OCI-LY7 (cell line): ENCODE measurements at regions not wholly inside any gene's neighbourhood (a gene's known extent, or its start where the extent isn't known, plus 50 kb on each side); places are given as distances from the start of the nearest gene placed in this dataset.

Experiments used
- CTCF ChIP-seq: fragments of 200-600 bp; sonication (generic); conservative IDR thresholded peaks from 2 replicates; pipeline ENCODE4 v1.5.1; 2014; ENCODE audit warnings: mild to moderate bottlenecking, antibody characterized with exemption, low read length, moderate library complexity, mixed read lengths
- EZH2phosphoT487 ChIP-seq: fragments of 200-600 bp; sonication (generic); IDR thresholded peaks from 2 replicates; pipeline ENCODE4 v1.6.1; 2018; ENCODE audit warnings: low read depth, borderline replicate concordance, mild to moderate bottlenecking, mixed run types, antibody characterized with exemption, low read length, moderate library complexity, mixed read lengths

- TF ChIP-seq CTCF (no peak), EZH2phosphoT487 (no peak)
Observed at GRCh38 chr9:28045051-28045450, 471.8 kb upstream of the C9orf72 start.
